Panc1 (cell line): ENCODE measurements at regions not wholly inside any gene's neighbourhood (a gene's known extent, or its start where the extent isn't known, plus 50 kb on each side); places are given as distances from the start of the nearest gene placed in this dataset.

Experiments used
- CTCF ChIP-seq: fragments of 450-650 bp; IDR thresholded peaks from 2 replicates; pipeline ENCODE4 v1.5.1; 2017; ENCODE audit warnings: mild to moderate bottlenecking
- POLR2AphosphoS5 ChIP-seq: IDR thresholded peaks from 2 replicates; pipeline ENCODE4 v1.6.1; 2012; ENCODE audit warnings: mild to moderate bottlenecking, low read depth, low read length, moderate library complexity
- REST ChIP-seq, 2 experiments: IDR thresholded peaks; 2 replicates each; pipeline ENCODE4 v1.6.1; 2011 to 2012; ENCODE audit warnings: low read depth in 2 of 2, control low read depth in 1 of 2, low read length in 1 of 2, mild to moderate bottlenecking in 1 of 2, moderate library complexity in 1 of 2; ENCODE audit not compliant: insufficient read depth in 1 of 2
- SIN3A ChIP-seq: IDR thresholded peaks from 2 replicates; pipeline ENCODE4 v1.6.1; 2012; ENCODE audit warnings: low read depth, mild to moderate bottlenecking, low read length, moderate library complexity, borderline replicate concordance; ENCODE audit not compliant: insufficient read depth

GRCh38 chrX:113370006-113370405 is 529.4 kb upstream of the AMOT start:
- no peak for TF ChIP-seq CTCF
- TF ChIP-seq POLR2AphosphoS5: no peak
- no peak for TF ChIP-seq SIN3A
- TF ChIP-seq REST (IDR thresholded peaks at IDR 0.05; ENCODE audit: insufficient read depth in 1 of 2, low read depth in 2 of 2, low read length in 1 of 2): no peak
